ENCODE measurements at regions not wholly inside any gene's neighbourhood (a gene's known extent, or its start where the extent isn't known, plus 50 kb on each side); places are given as distances from the start of the nearest gene placed in this dataset.
"Not testable (repeated sequence)": the region's sequence is repeated elsewhere in the genome, so short reads cannot be mapped to it uniquely, and the experiment has no call there.

- DNase-seq = no peak
Observed at GRCh38 chr16:26395700-26396099, 671.0 kb upstream of the C16orf82 start.

- DNase-seq = no peak
Observed at GRCh38 chr16:26396511-26397235, 670.1 kb upstream of the C16orf82 start.

GRCh38 chr16:26413780-26414179 lies 652.9 kb upstream of the C16orf82 start:
- DNase-seq = no peak

GRCh38 chr16:26419458-26419857 lies 647.3 kb upstream of the C16orf82 start:
- not testable (repeated sequence) for DNase-seq

- DNase-seq = no peak
Observed at GRCh38 chr16:26430618-26431017, 636.1 kb upstream of the C16orf82 start.

- DNase-seq = no peak
Observed at GRCh38 chr16:26433807-26434206, 632.9 kb upstream of the C16orf82 start.

- DNase-seq = no peak
Observed at GRCh38 chr16:26441178-26441577, 625.5 kb upstream of the C16orf82 start.

GRCh38 chr16:26442321-26442720 lies 624.4 kb upstream of the C16orf82 start:
- no peak for DNase-seq

- DNase-seq = no peak
Observed at GRCh38 chr16:26447570-26447969, 619.2 kb upstream of the C16orf82 start.

GRCh38 chr16:26453215-26453614 lies 613.5 kb upstream of the C16orf82 start:
- DNase-seq = no peak

GRCh38 chr16:26454102-26454501 lies 612.6 kb upstream of the C16orf82 start:
- no peak for DNase-seq

- DNase-seq = no peak
Observed at GRCh38 chr16:26456074-26456473, 610.7 kb upstream of the C16orf82 start.

GRCh38 chr16:26457095-26457494 lies 609.6 kb upstream of the C16orf82 start:
- no peak for DNase-seq

GRCh38 chr16:26457882-26458281 lies 608.8 kb upstream of the C16orf82 start:
- DNase-seq = no peak

GRCh38 chr16:26464576-26465266 lies 602.0 kb upstream of the C16orf82 start:
- DNase-seq = no peak

GRCh38 chr16:26474405-26474804 lies 592.3 kb upstream of the C16orf82 start:
- not testable (repeated sequence) for DNase-seq

- no peak for DNase-seq
Observed at GRCh38 chr16:26475596-26475995, 591.1 kb upstream of the C16orf82 start.

- no peak for DNase-seq
Observed at GRCh38 chr16:26491101-26491670, 575.5 kb upstream of the C16orf82 start.

GRCh38 chr16:26491962-26492361 lies 574.8 kb upstream of the C16orf82 start:
- DNase-seq = no peak

- no peak for DNase-seq
Observed at GRCh38 chr16:26493751-26494150, 573.0 kb upstream of the C16orf82 start.

GRCh38 chr16:26497896-26498295 lies 568.8 kb upstream of the C16orf82 start:
- no peak for DNase-seq

GRCh38 chr16:26500326-26500725 lies 566.4 kb upstream of the C16orf82 start:
- no peak for DNase-seq

GRCh38 chr16:26505496-26505895 lies 561.2 kb upstream of the C16orf82 start:
- no peak for DNase-seq

GRCh38 chr16:26508946-26509345 lies 557.8 kb upstream of the C16orf82 start:
- DNase-seq = not testable (repeated sequence)

Measured in CD4-positive, alpha-beta T cell treated with Interferon alpha-2 for 1 hour (primary cell).